HG02981 (cell line): ENCODE measurements at regions not wholly inside any gene's neighbourhood (a gene's known extent, or its start where the extent isn't known, plus 50 kb on each side); places are given as distances from the start of the nearest gene placed in this dataset.

Source experiments
- ATAC-seq: cut with Tn5 transposase; IDR thresholded peaks from one replicate; pipeline ENCODE4 v1.9.1; 2021; ENCODE audit warnings: mild to moderate bottlenecking, moderate library complexity; ENCODE audit not compliant: unreplicated experiment

DNA sequence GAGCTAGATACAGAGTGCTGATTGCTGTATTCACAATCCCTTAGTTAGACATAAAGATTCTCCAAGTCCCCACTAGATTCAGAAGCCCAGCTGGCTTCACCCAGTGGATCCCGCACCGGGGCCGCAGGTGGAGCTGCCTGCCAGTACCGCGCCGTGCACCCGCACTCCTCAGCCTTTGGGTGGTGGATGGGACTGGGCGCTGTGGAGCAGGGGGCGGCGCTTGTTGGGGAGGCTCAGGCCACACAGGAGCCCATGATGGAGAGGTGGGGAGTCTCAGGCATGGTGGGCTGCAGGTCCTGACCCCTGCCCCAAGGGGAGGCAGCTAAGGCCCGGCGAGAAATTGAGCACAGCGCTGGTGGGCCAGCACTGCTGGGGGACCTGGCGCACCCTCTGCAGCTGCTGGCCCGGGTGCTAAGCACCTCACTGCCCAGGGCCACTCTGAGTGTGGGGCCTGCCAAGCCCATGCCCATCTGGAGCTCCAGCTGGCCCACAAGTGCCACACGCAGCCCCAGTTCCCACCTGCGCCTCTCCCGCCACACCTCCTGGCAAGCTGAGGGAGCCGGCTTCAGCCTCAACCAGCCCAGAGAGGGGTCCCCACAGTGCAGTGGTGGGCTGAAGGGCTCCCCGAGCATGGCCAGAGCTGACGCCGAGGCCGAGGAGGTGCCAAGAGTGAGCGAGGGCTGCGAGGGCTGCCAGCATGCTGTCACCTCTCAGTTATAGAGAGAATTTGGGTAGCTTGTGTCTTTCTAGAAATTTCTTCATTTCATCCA lies 417.6 kb downstream of the METTL15 start:
- no peak for ATAC-seq

- no peak for ATAC-seq
These were observed 415.9 kb downstream of the METTL15 start for GRCh38 chr11:28524098-28524497.

GRCh38 chr11:28521075-28521474 lies 412.9 kb downstream of the METTL15 start:
- no peak for ATAC-seq

DNA sequence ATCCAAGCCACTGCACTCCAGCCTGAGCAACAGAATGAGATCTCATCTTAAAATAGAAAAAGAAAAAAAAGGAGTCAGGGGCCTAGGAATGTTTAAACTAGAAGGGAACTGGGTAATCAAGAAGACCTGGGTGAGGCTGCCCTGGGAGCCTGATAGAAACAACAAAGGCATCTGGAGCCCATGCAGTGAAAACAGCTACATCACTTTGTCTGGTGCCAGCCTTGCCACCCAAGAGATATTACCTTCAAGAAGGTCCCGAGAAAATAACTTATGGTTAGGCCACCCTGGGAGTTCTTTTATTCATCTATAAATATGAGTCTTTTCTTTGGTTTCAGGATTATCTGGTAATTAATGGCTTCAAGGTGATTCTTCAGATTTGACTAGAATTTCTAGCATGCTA lies 412.1 kb downstream of the METTL15 start:
- no peak for ATAC-seq

- ATAC-seq, result no peak
These were observed 410.6 kb downstream of the METTL15 start for GRCh38 chr11:28518825-28519224.

GRCh38 chr11:28517621-28518020 lies 409.4 kb downstream of the METTL15 start:
- no peak for ATAC-seq

GRCh38 chr11:28514391-28514790 lies 406.2 kb downstream of the METTL15 start:
- no peak for ATAC-seq

- no peak for ATAC-seq
These were observed 404.1 kb downstream of the METTL15 start for GRCh38 chr11:28512143-28512756.

DNA sequence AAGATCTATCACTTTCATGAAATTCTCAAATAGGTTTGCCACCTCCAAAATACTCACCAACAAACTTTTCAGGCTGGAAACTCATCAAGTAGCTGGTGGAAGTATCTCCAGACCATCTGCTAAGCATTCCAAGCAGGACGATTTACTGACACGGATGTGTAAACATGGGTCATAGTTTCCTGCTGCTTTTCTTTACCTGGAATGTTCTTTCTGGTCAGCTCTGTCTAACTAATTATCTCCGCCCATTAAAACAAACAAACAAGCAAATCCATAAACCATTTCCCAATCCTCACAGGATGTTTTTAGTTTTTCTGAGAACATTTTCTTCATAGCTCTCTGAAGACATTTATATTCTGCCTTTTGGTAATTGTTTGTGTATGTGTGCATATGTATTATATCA lies 397.0 kb downstream of the METTL15 start:
- no peak for ATAC-seq

- ATAC-seq, result no peak
These were observed 396.4 kb downstream of the METTL15 start for GRCh38 chr11:28504555-28505110.

DNA sequence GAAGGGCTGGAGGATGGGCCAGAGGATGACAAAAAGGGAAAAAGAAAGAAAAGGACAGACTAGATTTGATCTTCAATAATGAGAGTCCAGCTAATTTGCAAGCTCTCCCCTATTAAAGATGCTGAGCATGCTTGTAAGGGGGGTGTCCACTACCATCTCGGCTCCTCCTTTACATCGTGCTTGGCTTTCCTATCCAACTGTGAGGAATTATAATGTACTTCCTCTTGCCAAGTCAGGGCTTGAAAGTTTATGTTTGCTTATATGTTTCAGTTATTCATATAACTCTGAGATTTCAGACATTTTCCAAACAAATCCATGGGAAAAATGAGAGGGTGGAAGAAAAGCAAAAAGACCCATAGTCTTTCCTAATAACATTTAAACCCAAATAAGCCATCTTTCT lies 387.1 kb downstream of the METTL15 start:
- no peak for ATAC-seq

DNA sequence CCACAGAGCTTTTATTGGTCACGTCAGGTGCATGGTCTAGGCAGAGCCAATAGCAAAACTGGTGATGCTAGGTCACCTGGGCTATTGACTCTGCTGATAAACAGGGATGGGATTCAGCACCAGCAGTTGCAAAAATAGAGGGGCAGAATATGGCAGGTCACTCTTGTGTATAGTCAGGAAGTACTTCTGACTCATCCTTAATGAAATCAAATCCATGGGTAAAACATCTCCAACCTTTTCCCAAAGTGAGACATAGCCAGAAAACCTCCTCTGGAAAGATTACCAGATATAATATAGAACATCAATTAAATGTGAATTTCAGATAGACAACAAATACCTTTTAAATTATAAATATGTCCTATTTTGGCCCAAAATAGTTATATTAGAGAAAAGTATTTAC lies 383.2 kb downstream of the METTL15 start:
- no peak for ATAC-seq

- ATAC-seq, result no peak
These were observed 382.7 kb downstream of the METTL15 start for GRCh38 chr11:28490773-28491382.

DNA sequence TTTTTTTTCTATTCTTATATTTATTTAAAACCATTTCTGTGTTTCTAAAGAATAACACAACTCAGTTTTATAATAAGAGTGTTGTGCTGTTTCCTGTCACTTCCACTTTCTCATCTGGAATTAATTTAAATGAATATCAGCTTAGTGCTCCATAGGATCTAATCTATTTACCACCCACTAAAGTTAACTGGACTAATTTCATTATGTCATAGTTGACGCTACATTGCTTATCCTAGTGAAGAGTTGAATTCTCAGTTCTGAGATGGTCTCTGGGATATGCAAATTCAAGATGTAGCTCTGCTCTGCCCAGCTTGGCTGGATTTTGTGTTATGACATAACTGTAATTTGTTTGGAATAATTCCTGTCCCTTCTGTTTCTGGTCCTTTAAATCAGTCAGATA lies 380.1 kb downstream of the METTL15 start:
- no peak for ATAC-seq

GRCh38 chr11:28483072-28483867 lies 375.1 kb downstream of the METTL15 start:
- ATAC-seq, result no peak

DNA sequence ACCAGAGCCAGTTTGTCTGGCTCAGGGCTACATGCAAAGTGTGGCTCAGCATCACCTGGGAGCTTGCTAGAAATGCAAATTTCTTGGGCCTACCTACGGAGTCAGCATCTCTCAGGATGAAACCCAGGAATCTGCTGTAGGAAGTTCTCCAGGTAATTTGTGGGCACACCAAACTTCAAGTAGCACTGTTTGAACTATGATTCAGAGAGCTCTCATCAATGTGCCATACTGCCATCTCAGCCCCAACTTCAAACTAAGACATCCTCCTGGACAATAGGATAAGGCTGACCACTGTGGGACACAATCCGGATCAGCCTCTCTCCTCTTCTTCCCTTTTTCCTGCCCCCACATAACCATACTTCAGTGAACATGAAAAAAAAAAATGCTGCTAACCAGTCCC lies 374.5 kb downstream of the METTL15 start:
- ATAC-seq, result no peak

DNA sequence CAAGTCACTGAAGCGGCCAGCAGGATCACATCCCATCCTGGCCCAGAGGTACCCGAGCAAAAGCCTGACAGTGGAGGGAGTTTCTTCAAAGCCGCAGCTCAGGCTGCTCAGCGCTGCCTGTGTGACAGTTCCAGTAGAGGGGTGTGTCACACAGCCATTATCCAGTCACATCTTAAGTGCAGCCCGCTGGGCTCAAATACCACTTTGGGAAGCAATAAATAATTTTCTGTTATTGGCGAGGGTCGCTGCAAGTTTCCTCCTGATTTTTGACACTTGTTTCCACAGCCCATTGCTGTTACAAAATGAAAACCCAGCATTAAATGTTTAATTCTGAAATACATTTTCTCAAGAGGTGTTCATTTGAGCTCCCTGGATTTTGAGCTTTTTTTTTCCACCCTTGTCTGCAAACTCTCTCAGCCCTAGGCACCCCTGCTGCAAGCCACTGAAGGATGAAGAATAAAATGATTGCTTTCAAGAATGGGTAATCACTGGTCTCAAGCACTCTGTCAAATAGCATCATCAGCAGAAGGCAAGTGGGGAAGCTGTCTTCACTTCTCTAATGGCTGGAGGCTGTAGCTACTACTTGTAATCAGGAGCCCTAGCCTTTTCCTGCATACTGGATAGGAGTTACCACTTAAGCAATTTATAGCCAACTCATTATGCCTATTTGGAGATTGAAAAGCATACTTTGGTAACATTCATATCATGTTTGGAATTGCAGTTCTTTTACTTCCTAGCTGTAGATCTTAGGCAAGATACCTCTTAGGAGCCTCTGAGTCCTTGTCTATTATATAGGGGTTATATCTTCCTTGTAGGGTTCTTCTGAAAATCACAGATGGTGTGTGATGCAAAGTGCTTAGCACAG lies 373.7 kb downstream of the METTL15 start:
- no peak for ATAC-seq

GRCh38 chr11:28480406-28480805 lies 372.2 kb downstream of the METTL15 start:
- no peak for ATAC-seq

GRCh38 chr11:28476864-28477263 lies 368.7 kb downstream of the METTL15 start:
- ATAC-seq, result no peak

- no peak for ATAC-seq
These were observed 367.9 kb downstream of the METTL15 start for GRCh38 chr11:28476049-28476448.
